Progenitor cell of endocrine pancreas (in vitro differentiated cells): ENCODE measurements at regions not wholly inside any gene's neighbourhood (a gene's known extent, or its start where the extent isn't known, plus 50 kb on each side); places are given as distances from the start of the nearest gene placed in this dataset.

Experiments
- DNase-seq: peaks from one replicate; pipeline ENCODE4 v3.0.0; 2021; ENCODE audit warnings: low spot score; ENCODE audit not compliant: unreplicated experiment
- H3K27ac Mint-ChIP-seq: 2 replicates; pipeline ENCODE4 v1.8.0; 2021; ENCODE audit warnings: mild to moderate bottlenecking, moderate library complexity, mixed read lengths
- H3K27me3 Mint-ChIP-seq: 2 replicates; pipeline ENCODE4 v1.8.0; 2021; ENCODE audit warnings: mixed read lengths
- H3K36me3 Mint-ChIP-seq: 2 replicates; pipeline ENCODE4 v1.8.0; 2022; ENCODE audit warnings: mixed read lengths; ENCODE audit not compliant: insufficient read depth
- H3K4me1 Mint-ChIP-seq: 2 replicates; pipeline ENCODE4 v1.8.0; 2021; ENCODE audit warnings: low read depth, mixed read lengths
- H3K4me3 Mint-ChIP-seq: 2 replicates; pipeline ENCODE4 v1.8.0; 2021; ENCODE audit warnings: low read depth, mild to moderate bottlenecking, moderate library complexity, mixed read lengths
- H3K9me3 Mint-ChIP-seq: 2 replicates; pipeline ENCODE4 v1.8.0; 2021; ENCODE audit warnings: low read depth, mixed read lengths
- TF ChIP-seq, protein P1 (sequence below): fragments of 200-600 bp; sonication (generic); IDR thresholded peaks from one replicate; pipeline ENCODE4 v1.5.0; 2021; ENCODE audit warnings: antibody characterized with exemption, mild to moderate bottlenecking; ENCODE audit not compliant: unreplicated experiment

GRCh38 chr2:163401481-163401880 lies 334.3 kb downstream of the FIGN start:
- H3K36me3 Mint-ChIP-seq, result no peaks in the 10 kb centered on the region

GRCh38 chr2:163397451-163397850 lies 338.4 kb downstream of the FIGN start:
- Mint-ChIP-seq H3K27me3 (no peaks in the 10 kb centered on the region), H3K9me3 (no peaks in the 10 kb centered on the region)
- no peak for DNase-seq

More at GRCh38 chr2:163401481-163401880, 334.3 kb downstream of the FIGN start:
- DNase-seq, result no peak
- Mint-ChIP-seq H3K27me3 (no peaks in the 10 kb centered on the region), H3K4me3 (no peak overlapping the region), H3K27ac (no peak overlapping the region), H3K9me3 (no peaks in the 10 kb centered on the region), H3K4me1 (peaks cover 3% of the 10 kb centered on the region)
- TF ChIP-seq, protein P1, sequence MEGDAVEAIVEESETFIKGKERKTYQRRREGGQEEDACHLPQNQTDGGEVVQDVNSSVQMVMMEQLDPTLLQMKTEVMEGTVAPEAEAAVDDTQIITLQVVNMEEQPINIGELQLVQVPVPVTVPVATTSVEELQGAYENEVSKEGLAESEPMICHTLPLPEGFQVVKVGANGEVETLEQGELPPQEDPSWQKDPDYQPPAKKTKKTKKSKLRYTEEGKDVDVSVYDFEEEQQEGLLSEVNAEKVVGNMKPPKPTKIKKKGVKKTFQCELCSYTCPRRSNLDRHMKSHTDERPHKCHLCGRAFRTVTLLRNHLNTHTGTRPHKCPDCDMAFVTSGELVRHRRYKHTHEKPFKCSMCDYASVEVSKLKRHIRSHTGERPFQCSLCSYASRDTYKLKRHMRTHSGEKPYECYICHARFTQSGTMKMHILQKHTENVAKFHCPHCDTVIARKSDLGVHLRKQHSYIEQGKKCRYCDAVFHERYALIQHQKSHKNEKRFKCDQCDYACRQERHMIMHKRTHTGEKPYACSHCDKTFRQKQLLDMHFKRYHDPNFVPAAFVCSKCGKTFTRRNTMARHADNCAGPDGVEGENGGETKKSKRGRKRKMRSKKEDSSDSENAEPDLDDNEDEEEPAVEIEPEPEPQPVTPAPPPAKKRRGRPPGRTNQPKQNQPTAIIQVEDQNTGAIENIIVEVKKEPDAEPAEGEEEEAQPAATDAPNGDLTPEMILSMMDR, result no peak

DNA sequence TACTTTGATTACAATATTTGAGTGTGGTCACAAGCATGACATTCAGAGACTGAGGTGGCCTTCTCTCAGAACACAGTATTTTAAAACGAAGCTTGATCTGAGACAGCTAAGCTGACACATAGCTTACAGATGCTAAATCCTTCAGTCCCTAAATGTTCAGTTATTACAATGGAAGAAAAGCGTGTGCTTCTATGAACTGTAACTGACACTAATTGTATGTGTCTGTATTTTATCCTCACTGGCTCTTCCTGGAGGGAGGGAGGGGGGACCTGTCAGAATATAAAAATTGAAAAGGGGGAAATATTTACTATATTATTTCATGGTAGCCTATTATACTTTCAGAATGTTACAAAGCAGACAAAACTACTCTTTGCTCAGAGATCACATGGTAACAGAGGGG lies 340.2 kb downstream of the FIGN start:
- TF ChIP-seq, protein P1, result no peak
- H3K4me3 Mint-ChIP-seq, result no peak overlapping the region
- H3K9me3 Mint-ChIP-seq, result no peaks in the 10 kb centered on the region
- no peak for DNase-seq
- H3K27ac Mint-ChIP-seq, result no peak overlapping the region
- H3K36me3 Mint-ChIP-seq, result no peaks in the 10 kb centered on the region
- no peaks in the 10 kb centered on the region for H3K27me3 Mint-ChIP-seq
- H3K4me1 Mint-ChIP-seq, result peaks cover 3% of the 10 kb centered on the region

More at GRCh38 chr2:163397451-163397850, 338.4 kb downstream of the FIGN start:
- peaks cover 3% of the 10 kb centered on the region for H3K4me1 Mint-ChIP-seq
- TF ChIP-seq, protein P1, result no peak
- no peak overlapping the region for H3K4me3 Mint-ChIP-seq
- no peak overlapping the region for H3K27ac Mint-ChIP-seq
- no peaks in the 10 kb centered on the region for H3K36me3 Mint-ChIP-seq

- Mint-ChIP-seq H3K27ac (no peak overlapping the region), H3K4me3 (no peak overlapping the region), H3K27me3 (no peaks in the 10 kb centered on the region), H3K9me3 (no peaks in the 10 kb centered on the region), H3K36me3 (no peaks in the 10 kb centered on the region), H3K4me1 (no peaks in the 10 kb centered on the region)
- TF ChIP-seq, protein P1, result no peak
- no peak for DNase-seq
These were observed 346.0 kb downstream of the FIGN start for GRCh38 chr2:163389838-163390237.

GRCh38 chr2:163375472-163375871 lies 360.3 kb downstream of the FIGN start:
- no peaks in the 10 kb centered on the region for H3K36me3 Mint-ChIP-seq
- no peaks in the 10 kb centered on the region for H3K27me3 Mint-ChIP-seq
- H3K4me1 Mint-ChIP-seq, result no peaks in the 10 kb centered on the region
- DNase-seq, result no peak
- no peak overlapping the region for H3K27ac Mint-ChIP-seq
- TF ChIP-seq, protein P1, result no peak
- H3K4me3 Mint-ChIP-seq, result no peak overlapping the region
- H3K9me3 Mint-ChIP-seq, result peaks cover 10% of the 10 kb centered on the region
